Prostate gland (tissue), 2 donors: ENCODE measurements at regions not wholly inside any gene's neighbourhood (a gene's known extent, or its start where the extent isn't known, plus 50 kb on each side); places are given as distances from the start of the nearest gene placed in this dataset.

ENCODE experiments used
- DNase-seq: peaks from one replicate; pipeline ENCODE4 v3.0.0-alpha.2; 2019; ENCODE audit warnings: low spot score
- H3K27ac ChIP-seq, 2 donors: fragments of 200-600 bp; sonication (generic); 2 replicates each; pipeline ENCODE4 v1.5.1; 2017 to 2019
- H3K27me3 ChIP-seq: fragments of 200-600 bp; sonication (generic); replicated peaks from 2 replicates; pipeline ENCODE4 v1.5.1; 2019; ENCODE audit not compliant: insufficient read depth
- H3K36me3 ChIP-seq, 2 donors: fragments of 200-600 bp; sonication (generic); 1 replicate in 1 of 2; 2 replicates in 1 of 2; pipeline versions ENCODE4 v1.5.1 to v1.8.1; 2017 to 2019
- H3K4me1 ChIP-seq: fragments of 200-600 bp; sonication (generic); replicated peaks from 2 replicates; pipeline ENCODE4 v1.5.1; 2019
- H3K4me3 ChIP-seq, 2 donors: fragments of 200-600 bp; sonication (generic); 2 replicates each; pipeline ENCODE4 v1.5.1; 2017 to 2019
- H3K9me3 ChIP-seq: fragments of 200-600 bp; sonication (generic); 2 replicates; pipeline ENCODE4 v1.5.1; 2017
- CTCF ChIP-seq, 4 experiments: fragments of 200-600 bp in 2 of 4; fragments of 450-650 bp in 2 of 4; sonication (generic) in 2 of 4; IDR thresholded peaks; 1 replicate in 3 of 4; 2 replicates in 1 of 4; pipeline ENCODE4 v1.5.1; 2016 to 2019; ENCODE audit warnings: antibody characterized with exemption in 4 of 4, mild to moderate bottlenecking in 2 of 4, moderate library complexity in 2 of 4
- POLR2A ChIP-seq: fragments of 450-650 bp; IDR thresholded peaks from one replicate; pipeline ENCODE4 v1.6.1; 2016; ENCODE audit warnings: antibody characterized with exemption, mild to moderate bottlenecking
- POLR2AphosphoS5 ChIP-seq: sonication (generic); formaldehyde crosslinking; IDR thresholded peaks from one replicate; pipeline ENCODE4 v1.6.1; 2017; ENCODE audit warnings: antibody characterized with exemption
- WGBS: methylation state at CpG from one replicate; pipeline ENCODE4 v1.1.5; 2018; 5-methylcytosine and 5-hydroxymethylcytosine counted together
- intact Hi-C: fragments of 100-400 bp; cut with DNase I; formaldehyde crosslinking; loops from one replicate; pipeline ENCODE4 v1.14.2; 2022

GRCh38 chrX:43165343-43165920 lies 387.5 kb upstream of the PPP1R2C start:
- intact Hi-C loops = no loop called here

GRCh38 chrX:43166874-43167273 lies 388.9 kb upstream of the PPP1R2C start:
- Histone ChIP-seq H3K4me3 (no peak overlapping the region), H3K9me3 (no peaks in the 10 kb centered on the region), H3K4me1 (no peaks in the 10 kb centered on the region), H3K36me3 (no peaks in the 10 kb centered on the region), H3K27ac (no peak overlapping the region), H3K27me3 (no peaks in the 10 kb centered on the region)
- intact Hi-C loops = no loop called here
- TF ChIP-seq POLR2A (no peak), CTCF (IDR thresholded peaks at IDR 0.05) (no peak), POLR2AphosphoS5 (no peak)
- DNase-seq = no peak

More at GRCh38 chrX:43165343-43165920, 387.5 kb upstream of the PPP1R2C start:
- WGBS = 90% methylated on average over 5 of the region's 5 CpGs
- H3K27ac ChIP-seq = no peak overlapping the region
- no peaks in the 10 kb centered on the region for H3K4me1 ChIP-seq
- no peaks in the 10 kb centered on the region for H3K9me3 ChIP-seq
- H3K4me3 ChIP-seq = no peak overlapping the region
- no peak for DNase-seq
- TF ChIP-seq POLR2A (no peak), POLR2AphosphoS5 (no peak), CTCF (IDR thresholded peaks at IDR 0.05) (no peak)
- no peaks in the 10 kb centered on the region for H3K27me3 ChIP-seq
- H3K36me3 ChIP-seq = no peaks in the 10 kb centered on the region

GRCh38 chrX:43175434-43175833 lies 397.5 kb upstream of the PPP1R2C start:
- no peak for DNase-seq
- Histone ChIP-seq H3K36me3 (no peaks in the 10 kb centered on the region), H3K27ac (no peak overlapping the region), H3K9me3 (no peaks in the 10 kb centered on the region), H3K27me3 (no peaks in the 10 kb centered on the region), H3K4me1 (no peaks in the 10 kb centered on the region), H3K4me3 (no peak overlapping the region)
- intact Hi-C loops = no loop called here
- 49% methylated on average over 2 of the region's 2 CpGs for WGBS
- TF ChIP-seq CTCF (IDR thresholded peaks at IDR 0.05) (no peak), POLR2A (no peak), POLR2AphosphoS5 (no peak)

- H3K4me1 ChIP-seq = no peaks in the 10 kb centered on the region
- H3K4me3 ChIP-seq = no peak overlapping the region
- 92% methylated on average over 2 of the region's 6 CpGs for WGBS
- H3K36me3 ChIP-seq = no peaks in the 10 kb centered on the region
- no peaks in the 10 kb centered on the region for H3K9me3 ChIP-seq
- H3K27ac ChIP-seq = no peak overlapping the region
- intact Hi-C loops = no loop called here
- no peaks in the 10 kb centered on the region for H3K27me3 ChIP-seq
- DNase-seq = no peak
- TF ChIP-seq CTCF (IDR thresholded peaks at IDR 0.05) = no peak
- TF ChIP-seq POLR2A = no peak
- TF ChIP-seq POLR2AphosphoS5 = no peak
Observed at GRCh38 chrX:43176686-43177085, 398.7 kb upstream of the PPP1R2C start.

- no peak for DNase-seq
- no peaks in the 10 kb centered on the region for H3K4me1 ChIP-seq
- no peaks in the 10 kb centered on the region for H3K36me3 ChIP-seq
- no peaks in the 10 kb centered on the region for H3K9me3 ChIP-seq
- H3K4me3 ChIP-seq = no peak overlapping the region
- 88% methylated on average over 1 of the region's 1 CpG for WGBS
- no peak overlapping the region for H3K27ac ChIP-seq
- intact Hi-C loops = no loop called here
- TF ChIP-seq CTCF (IDR thresholded peaks at IDR 0.05) = no peak
- TF ChIP-seq POLR2AphosphoS5 = no peak
- no peak for TF ChIP-seq POLR2A
- H3K27me3 ChIP-seq = no peaks in the 10 kb centered on the region
Observed at GRCh38 chrX:43188296-43188695, 410.3 kb upstream of the PPP1R2C start.
